RWPE2 (cell line): ENCODE measurements at regions not wholly inside any gene's neighbourhood (a gene's known extent, or its start where the extent isn't known, plus 50 kb on each side); places are given as distances from the start of the nearest gene placed in this dataset.

ENCODE experiments used
- ATAC-seq: fragments of 200-7000 bp; cut with Tn5 transposase; 3 replicates; pipeline ENCODE4 v1.9.1; 2021; ENCODE audit warnings: low read depth
- DNase-seq: peaks from one replicate; pipeline ENCODE4 v3.0.0-alpha.2; 2020; ENCODE audit warnings: low spot score
- H3K27ac ChIP-seq: fragments of 450-650 bp; 2 replicates; pipeline ENCODE4 v1.5.1; 2017; ENCODE audit warnings: mild to moderate bottlenecking; ENCODE audit not compliant: poor library complexity, severe bottlenecking
- H3K27me3 ChIP-seq: fragments of 250-450 bp; sonication (Bioruptor Pico); 2 replicates; pipeline ENCODE4 v1.5.1; 2021; ENCODE audit warnings: mild to moderate bottlenecking, moderate library complexity; ENCODE audit not compliant: insufficient read depth, poor library complexity, severe bottlenecking
- H3K36me3 ChIP-seq: fragments of 250-450 bp; sonication (Bioruptor Pico); 2 replicates; pipeline ENCODE4 v1.5.1; 2020; ENCODE audit warnings: low read depth, mild to moderate bottlenecking, moderate library complexity
- H3K4me1 ChIP-seq: fragments of 250-450 bp; sonication (Bioruptor Pico); 2 replicates; pipeline ENCODE4 v1.5.1; 2021; ENCODE audit warnings: mild to moderate bottlenecking, moderate library complexity; ENCODE audit not compliant: insufficient read depth, poor library complexity, severe bottlenecking
- H3K4me3 ChIP-seq: fragments of 250-450 bp; sonication (Bioruptor Pico); 2 replicates; pipeline ENCODE4 v1.5.1; 2021; ENCODE audit warnings: mild to moderate bottlenecking, moderate library complexity; ENCODE audit not compliant: severe bottlenecking
- H3K9me3 ChIP-seq: fragments of 250-450 bp; sonication (Bioruptor Pico); 2 replicates; pipeline ENCODE4 v1.5.1; 2021; ENCODE audit warnings: mild to moderate bottlenecking, moderate library complexity; ENCODE audit not compliant: severe bottlenecking
- TF ChIP-seq, protein P1 (sequence below): fragments of 450-650 bp; IDR thresholded peaks from one replicate; pipeline ENCODE4 v1.5.1; 2017; ENCODE audit warnings: mild to moderate bottlenecking, moderate library complexity; ENCODE audit not compliant: poor library complexity, severe bottlenecking

DNA sequence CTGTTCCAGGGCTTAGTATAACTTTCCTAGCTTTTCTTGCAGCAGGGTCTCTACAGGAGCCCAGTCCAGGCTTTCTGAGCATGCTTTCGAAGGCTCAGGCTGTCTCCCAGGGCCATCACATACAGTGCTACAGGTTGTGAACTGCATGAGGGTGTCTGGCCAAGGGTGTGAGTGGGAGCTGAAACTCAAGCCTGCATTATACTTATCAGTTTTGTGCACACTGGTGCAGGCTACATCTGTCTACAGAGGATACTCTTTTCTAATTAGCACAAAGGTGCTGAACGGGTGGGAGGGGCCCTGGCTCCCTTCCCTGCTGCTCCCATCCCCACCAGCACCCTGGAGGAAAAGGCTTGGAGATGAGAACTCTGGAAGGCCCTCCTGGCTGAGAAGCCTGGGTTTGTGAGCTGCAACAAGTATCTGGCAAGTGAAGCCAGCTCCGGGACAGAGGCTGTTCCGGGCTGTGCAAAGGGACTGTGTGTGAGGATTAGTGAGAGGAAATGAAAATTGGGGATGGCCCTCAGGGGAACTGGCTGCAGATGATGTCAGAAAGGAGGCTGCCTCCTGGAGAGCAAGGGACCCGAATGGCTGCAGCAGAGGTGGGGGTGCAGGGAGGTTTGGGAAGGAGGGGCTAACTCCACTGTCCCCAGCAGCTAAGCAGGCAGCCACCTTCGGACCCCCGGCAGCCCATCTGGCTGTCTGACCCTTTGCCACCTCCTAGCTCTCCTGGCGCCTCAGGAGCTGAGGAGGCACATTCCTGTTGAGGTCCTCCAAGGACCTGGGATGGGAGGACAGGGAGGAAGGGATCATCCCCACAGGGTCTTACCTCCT lies 68.5 kb downstream of the EFNB1 start:
- Histone ChIP-seq H3K36me3 (no peaks in the 10 kb centered on the region), H3K27ac (no peak overlapping the region), H3K4me3 (no peak overlapping the region), H3K27me3 (no peaks in the 10 kb centered on the region), H3K4me1 (peaks cover 11% of the 10 kb centered on the region), H3K9me3 (no peaks in the 10 kb centered on the region)
- ATAC-seq (no peak), DNase-seq (no peak)
- TF ChIP-seq, protein P1, sequence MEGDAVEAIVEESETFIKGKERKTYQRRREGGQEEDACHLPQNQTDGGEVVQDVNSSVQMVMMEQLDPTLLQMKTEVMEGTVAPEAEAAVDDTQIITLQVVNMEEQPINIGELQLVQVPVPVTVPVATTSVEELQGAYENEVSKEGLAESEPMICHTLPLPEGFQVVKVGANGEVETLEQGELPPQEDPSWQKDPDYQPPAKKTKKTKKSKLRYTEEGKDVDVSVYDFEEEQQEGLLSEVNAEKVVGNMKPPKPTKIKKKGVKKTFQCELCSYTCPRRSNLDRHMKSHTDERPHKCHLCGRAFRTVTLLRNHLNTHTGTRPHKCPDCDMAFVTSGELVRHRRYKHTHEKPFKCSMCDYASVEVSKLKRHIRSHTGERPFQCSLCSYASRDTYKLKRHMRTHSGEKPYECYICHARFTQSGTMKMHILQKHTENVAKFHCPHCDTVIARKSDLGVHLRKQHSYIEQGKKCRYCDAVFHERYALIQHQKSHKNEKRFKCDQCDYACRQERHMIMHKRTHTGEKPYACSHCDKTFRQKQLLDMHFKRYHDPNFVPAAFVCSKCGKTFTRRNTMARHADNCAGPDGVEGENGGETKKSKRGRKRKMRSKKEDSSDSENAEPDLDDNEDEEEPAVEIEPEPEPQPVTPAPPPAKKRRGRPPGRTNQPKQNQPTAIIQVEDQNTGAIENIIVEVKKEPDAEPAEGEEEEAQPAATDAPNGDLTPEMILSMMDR = no peak

GRCh38 chrX:68896581-68896980 lies 67.8 kb downstream of the EFNB1 start:
- no peak for DNase-seq
- Histone ChIP-seq H3K27ac (no peak overlapping the region), H3K36me3 (no peaks in the 10 kb centered on the region), H3K27me3 (no peaks in the 10 kb centered on the region), H3K4me3 (no peak overlapping the region), H3K4me1 (peaks cover 11% of the 10 kb centered on the region), H3K9me3 (no peaks in the 10 kb centered on the region)
- no peak for ATAC-seq
- TF ChIP-seq, protein P1 = no peak

DNA sequence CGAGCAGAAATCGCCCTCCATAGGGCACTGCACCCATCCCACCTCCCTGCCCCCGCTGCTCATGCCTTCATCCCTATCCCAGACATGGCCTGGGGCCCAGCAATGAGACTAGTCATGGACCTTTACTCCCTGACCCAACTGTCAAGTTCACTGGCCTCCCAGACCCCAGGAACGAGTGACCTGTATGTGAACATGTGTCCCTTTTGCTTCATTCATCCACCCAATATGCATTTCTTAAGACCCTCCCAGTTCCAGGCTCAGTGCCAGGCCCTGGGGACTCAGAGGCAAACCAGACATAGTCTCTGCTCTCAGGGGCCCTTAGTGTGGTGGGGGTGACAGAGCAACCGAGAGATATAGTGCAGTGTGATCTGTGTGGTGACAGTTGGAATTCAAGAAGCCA lies 67.0 kb downstream of the EFNB1 start:
- Histone ChIP-seq H3K27ac (peak overlapping the region; percentile 64), H3K36me3 (no peaks in the 10 kb centered on the region), H3K9me3 (no peaks in the 10 kb centered on the region), H3K4me3 (no peak overlapping the region), H3K27me3 (no peaks in the 10 kb centered on the region), H3K4me1 (peaks cover 11% of the 10 kb centered on the region)
- ATAC-seq = no peak
- TF ChIP-seq, protein P1 = no peak
- no peak for DNase-seq

DNA sequence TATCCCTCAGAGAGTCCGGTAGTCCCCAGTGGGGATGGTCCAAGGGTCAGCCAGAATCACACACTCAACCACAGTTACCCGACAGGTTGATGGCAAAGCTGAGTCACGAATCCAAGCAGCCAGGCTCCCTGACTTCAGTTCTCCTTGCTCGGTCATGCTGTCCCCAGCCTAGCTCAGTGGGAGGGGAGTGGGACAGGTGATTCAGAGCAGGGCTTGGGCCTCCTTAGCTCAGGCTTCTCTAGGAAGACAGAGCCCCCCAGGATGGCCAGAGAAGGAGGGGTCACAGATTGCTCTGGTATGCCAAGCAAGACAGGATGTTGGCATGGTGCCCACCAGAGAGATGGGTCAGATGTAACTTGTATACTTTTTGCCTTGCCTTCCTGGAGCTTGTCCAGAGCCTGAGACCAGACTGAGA lies 66.5 kb downstream of the EFNB1 start:
- Histone ChIP-seq H3K9me3 (no peaks in the 10 kb centered on the region), H3K27ac (peak overlapping the region; percentile 64), H3K27me3 (no peaks in the 10 kb centered on the region), H3K4me3 (no peak overlapping the region), H3K4me1 (peaks cover 11% of the 10 kb centered on the region), H3K36me3 (no peaks in the 10 kb centered on the region)
- DNase-seq (peak; percentile 73), ATAC-seq (peak; percentile 76)
- TF ChIP-seq, protein P1 = no peak
